ENCODE measurements at regions not wholly inside any gene's neighbourhood (a gene's known extent, or its start where the extent isn't known, plus 50 kb on each side); places are given as distances from the start of the nearest gene placed in this dataset.

DNA sequence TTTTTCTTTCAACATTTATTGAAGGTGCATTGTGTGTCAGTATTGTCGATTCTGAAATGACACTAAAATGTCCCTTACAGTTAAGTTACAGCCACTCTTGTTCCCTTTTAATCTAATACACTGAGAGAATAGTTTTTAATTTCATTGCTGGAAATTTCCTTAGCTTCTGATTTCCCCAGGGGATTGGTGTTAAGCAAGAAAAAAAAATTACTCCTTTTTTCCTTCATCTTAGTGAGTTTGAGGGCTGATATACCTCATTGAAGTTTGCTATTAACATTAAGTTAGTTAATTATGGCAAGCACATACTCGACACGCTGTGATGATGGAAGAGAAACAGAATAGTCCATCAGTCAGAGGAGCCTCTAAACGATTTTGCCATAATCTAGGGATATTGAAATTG lies 57.0 kb upstream of the EXOC4 start:
- DNase-seq = no peak

DNA sequence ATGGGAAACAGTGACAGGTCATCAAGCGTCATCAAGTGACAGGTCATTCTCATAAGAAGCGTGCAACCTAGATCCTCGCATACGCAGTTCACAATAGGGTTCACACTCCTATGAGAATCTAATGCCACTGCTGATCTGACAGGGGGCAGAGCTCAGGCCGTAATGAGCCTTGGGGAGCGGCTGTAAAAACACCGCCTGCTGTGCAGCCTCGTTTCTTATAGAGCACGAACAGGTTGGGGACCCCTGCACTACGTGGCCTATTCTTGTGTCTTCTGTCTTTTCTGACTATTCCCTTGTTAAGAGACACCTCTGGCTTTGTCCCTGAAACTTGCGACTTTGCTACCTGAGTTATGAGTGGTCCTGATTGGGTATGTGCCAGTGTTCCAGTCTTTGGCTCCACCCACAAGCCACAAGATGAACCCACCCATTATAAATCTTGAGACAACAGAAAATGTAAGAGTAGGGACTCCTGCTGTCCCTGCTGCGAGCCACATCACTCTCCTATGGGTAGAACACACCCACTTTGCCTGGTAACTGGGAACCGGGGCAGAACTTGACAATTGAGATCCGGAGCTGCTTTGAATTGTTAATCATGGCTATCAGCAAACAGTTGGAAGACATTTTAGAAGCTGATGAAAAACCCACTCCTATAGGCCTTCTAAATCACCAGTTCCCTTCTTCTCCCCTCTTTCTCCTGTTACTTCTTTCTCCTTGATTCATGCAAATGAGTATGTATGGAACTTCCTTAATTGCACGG lies 55.8 kb upstream of the EXOC4 start:
- no peak for DNase-seq

- no peak for DNase-seq
These were observed 54.8 kb upstream of the EXOC4 start for GRCh38 chr7:133197972-133198544.

DNA sequence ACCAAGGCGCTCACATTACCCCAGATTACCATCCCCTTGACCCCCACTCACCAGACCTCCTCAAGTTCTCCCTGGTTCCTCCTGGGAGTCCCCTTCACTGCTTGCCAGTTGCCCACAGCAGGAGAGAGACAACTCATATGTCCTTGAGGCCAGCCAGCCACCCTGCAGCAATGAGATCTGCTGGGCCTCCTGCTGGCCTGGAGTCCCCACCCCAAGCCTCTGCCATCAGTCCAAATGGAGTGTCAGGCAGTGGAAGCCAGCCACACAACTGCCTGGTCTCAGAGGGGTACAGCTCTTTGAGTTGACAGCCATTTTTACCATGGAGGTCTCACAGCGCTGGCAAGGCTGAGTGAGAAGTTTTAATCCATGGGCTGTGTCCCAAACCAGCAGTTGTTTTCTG lies 53.0 kb upstream of the EXOC4 start:
- DNase-seq = no peak

GRCh38 chr7:133201470-133201869 lies 51.4 kb upstream of the EXOC4 start:
- no peak for DNase-seq

DNA sequence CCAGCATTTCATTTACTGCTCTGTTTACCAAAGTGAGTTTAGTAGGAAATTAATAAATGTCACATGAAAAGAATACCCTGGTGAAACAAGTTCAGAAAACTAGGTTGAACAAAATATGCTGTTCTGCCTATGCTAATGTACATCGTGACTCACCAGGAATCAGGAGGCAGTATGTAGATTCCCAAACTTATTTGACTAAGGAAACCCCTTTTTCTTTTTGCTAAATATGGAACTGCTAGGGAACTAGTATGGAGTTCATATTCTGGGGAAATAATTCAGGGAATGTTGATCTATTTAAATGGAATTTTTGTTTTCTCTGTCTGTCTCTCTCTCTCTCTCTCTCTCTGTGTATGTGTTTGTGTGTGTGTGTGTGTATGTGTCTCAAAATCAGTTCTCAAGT lies 49.9 kb upstream of the EXOC4 start:
- DNase-seq = no peak
